Suppressor macrophage (primary cell): ENCODE measurements at regions not wholly inside any gene's neighbourhood (a gene's known extent, or its start where the extent isn't known, plus 50 kb on each side); places are given as distances from the start of the nearest gene placed in this dataset.
A peak's percentile ranks its signal among the peaks of the same experiment; 100 is the strongest.

ENCODE experiments used
- DNase-seq, 4 experiments: peaks; one replicate each; pipeline ENCODE4 v3.0.0-alpha.2; 2020 to 2022

DNA sequence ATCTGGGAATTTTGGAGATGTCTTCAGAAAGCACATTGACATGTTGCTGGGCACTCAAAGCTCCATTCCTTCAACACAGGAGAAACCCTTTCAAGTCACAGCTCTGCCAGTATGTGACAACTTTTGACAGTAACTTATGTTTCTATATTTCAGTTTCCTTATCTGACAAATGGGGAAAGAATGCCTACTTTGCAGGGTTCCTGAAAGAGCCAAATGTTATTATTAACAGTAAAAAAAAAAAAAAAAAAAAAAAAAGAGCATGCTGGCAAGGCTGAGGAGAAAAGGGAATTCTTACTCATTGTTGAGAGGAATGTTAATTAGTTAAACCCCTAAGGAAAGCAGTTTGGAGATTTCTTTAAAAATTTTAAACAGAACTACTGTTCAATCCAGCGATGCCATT lies 272.5 kb upstream of the TGFBR2 start:
- DNase-seq = no peak

DNA sequence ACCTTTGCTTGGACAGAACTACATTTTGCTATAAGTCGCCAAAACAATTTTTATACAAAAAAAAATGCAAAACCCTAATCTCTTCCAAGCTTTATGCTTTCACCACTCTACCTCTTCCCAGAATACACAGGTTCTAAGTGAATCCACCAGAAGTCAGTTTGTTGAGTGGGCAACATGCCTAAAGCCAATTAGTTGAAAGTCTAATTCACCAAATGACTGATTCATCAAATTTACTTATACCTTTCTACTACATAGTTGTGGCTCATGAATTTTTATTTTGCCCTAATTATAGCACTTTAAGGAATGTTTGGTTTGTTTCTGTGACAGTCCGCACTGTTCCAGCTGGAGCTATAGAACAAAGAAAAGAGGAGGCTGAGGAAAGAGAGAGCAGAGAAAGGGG lies 265.9 kb upstream of the TGFBR2 start:
- DNase-seq = no peak

DNA sequence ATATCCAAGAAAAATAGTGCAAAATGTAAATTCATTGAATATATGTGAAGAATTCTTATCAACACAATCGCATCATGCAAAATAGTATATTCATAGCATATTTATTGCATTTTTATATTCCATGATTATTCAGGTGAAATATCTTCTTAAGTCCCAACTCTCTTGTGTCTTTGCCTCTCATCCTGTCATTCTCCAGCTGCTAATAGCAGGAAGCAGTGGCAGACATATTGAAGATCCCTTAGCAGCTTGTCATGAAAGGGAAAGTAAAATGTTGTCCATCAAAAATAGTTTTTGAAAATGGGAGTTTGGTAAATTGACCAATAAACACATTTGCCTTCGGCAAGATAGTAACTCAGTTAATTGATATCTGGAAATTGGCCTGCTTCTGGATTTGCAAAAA lies 265.3 kb upstream of the TGFBR2 start:
- no peak for DNase-seq

DNA sequence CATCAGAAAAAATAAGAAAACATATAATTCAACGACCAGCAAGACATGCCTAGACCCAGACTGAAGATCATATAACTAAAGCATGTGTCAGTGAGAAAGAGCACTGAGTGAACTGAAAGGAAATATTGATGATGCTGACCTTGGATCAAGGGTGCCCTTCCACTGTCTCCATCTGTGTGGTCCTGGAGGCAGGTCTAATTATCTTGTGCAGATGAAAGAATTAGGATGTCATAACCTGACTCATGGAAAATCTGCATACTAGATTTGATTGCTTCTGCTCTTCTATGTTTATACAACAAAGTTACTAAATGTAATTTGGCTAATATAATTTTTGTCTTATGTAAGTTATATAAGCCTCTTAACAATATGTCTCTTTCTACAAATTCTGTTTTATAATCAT lies 264.6 kb upstream of the TGFBR2 start:
- DNase-seq = no peak

DNA sequence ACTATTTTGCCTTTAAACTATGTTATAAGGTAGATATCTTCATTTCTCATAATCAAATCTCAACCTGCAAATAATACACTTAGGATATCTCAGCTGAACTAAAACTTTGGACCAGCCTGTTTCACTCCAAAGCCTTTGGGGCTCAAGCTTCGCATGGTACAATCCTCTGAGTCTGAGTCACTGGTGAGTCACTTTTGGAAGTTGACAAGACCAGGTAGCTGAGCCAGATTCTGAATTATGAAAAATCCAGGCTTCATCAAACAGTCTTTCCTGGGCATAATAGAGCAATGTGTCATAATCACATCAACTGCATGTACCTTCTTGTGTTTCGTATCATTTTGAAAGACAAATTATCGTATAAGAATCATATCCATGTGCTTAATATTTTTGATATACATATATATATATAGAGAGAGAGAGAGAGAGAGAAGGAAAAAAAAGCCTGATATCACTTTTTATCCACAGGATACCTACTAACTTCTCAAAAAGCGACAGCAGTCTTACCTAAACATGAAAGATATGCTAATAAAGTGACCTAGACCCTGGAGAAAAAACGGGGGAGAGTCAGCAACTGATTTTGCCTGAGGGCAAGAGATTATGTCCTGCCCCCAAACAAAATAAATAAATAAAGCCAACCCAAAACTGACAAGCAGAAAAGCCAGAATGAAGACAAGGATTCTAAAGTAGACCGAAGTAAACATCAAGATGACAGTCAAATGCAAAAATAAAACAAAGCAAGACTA lies 263.9 kb upstream of the TGFBR2 start:
- no peak for DNase-seq

DNA sequence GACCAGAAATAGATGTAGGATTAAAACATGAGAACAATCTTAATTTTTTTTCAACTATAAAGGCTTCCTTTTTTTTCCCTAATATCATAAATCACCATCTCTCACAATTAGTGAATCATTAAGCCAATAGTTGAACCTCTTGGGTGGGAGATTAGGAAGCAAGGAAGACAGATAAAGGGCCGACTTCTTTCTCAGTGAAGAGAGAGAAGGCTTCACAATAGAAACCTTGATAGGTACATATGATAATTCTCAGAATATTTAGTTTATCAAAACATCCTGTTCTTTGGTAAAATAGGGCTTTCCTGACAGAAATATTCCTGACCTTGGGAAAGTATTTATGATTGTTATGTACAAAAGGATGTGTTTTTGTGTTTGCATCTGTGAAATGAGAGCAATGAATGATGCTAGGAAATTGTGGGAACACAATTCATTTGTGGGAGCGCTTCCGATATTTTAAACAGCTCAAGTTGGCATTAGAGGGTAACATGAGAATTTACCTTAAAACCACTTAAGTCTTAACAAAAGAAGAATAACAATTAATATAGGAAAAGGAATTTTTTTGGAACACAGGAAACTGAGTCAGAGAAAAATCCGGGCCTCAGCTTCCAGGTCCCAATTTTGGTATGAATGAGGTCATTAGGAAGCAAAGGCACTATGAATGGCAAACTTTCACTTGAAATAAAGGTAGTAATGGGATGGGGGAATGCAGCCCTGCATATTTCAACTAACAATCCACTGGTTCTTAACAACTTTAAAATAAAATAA lies 263.2 kb upstream of the TGFBR2 start:
- no peak for DNase-seq

DNA sequence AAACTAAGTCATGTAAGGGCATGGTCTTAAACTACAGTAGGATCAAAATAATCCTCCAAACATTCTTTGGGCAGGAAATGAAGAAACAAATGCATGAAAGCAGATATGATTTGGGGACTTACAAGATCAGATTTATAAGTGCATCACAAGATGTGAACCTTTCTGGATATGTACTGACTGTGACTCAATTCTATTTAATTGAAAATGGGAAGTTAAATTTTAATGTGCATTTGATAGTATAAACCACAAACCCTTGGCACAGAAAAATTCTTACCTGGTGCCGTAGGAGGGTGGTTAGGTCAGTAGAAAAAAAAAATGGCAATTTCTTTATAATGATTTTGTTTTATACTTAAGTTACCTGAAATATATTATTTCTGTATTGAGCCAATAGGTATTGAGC lies 262.5 kb upstream of the TGFBR2 start:
- no peak for DNase-seq

- DNase-seq = no peak
Observed at GRCh38 chr3:30344288-30344687, 262.1 kb upstream of the TGFBR2 start.

- DNase-seq = no peak
Observed at GRCh38 chr3:30346933-30347320, 259.5 kb upstream of the TGFBR2 start.

DNA sequence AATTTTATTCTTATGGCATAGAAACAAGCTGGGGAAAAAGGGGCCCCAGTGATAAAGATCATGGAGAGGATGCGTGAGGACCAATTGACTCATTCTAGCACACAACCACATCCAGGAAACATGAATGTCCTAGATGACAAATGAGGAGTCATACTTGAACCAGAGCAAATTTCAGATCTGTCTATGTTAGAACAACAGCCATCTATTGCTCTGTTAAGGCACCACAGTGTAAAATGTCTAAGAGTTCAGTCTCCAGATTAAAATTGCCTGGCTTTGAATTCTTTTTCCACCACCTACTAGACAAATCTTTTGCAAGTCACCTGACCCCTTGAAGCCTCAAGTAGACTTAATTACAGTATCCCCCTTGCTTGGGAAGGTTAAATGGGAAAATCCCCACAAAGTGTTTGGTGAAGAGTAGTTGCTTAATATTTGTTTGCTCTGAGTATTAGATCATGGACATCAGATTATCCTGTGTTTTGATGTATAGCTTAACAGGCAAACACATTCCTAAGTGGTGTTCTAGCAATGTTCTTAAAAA lies 258.7 kb upstream of the TGFBR2 start:
- peak in 1 of 4 experiments; percentile 4 for DNase-seq

GRCh38 chr3:30349507-30349906 lies 256.9 kb upstream of the TGFBR2 start:
- DNase-seq = no peak

DNA sequence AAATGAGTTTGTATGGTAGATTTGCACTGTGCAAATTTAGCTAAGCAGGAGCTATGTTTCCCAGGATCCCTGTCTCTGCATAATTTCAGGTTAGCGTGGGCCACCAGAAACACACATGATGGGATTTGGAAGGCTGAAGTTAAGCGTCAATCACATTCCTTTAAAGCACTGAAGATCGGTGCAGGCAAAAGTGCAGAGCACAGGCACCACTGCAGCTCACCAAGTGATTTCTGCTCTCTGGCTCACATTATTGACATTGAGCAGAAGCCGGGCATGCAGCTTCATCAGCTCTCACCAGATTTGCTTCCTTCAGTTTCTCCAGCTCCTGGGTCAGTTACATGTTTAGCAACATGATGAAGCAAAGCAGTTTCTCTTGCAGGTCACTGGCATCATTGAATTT lies 256.4 kb upstream of the TGFBR2 start:
- no peak for DNase-seq

DNA sequence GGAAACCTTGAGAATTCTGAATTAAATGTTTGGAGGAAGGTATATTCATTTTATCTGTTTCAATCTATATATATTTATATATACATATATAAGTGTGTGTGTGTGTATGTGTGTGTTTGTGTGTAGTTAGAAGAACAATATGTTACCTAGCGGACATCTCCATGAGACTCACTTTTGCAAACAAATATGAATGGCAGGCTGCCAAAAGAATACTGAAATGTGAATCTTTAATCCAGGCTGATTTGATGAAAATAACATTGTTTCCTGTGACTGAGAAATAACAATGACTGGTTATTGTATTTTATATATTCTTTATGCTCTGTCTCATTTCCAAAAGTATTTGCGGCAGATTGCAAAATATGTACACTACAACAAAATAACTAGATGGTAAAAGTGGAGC lies 255.5 kb upstream of the TGFBR2 start:
- no peak for DNase-seq

DNA sequence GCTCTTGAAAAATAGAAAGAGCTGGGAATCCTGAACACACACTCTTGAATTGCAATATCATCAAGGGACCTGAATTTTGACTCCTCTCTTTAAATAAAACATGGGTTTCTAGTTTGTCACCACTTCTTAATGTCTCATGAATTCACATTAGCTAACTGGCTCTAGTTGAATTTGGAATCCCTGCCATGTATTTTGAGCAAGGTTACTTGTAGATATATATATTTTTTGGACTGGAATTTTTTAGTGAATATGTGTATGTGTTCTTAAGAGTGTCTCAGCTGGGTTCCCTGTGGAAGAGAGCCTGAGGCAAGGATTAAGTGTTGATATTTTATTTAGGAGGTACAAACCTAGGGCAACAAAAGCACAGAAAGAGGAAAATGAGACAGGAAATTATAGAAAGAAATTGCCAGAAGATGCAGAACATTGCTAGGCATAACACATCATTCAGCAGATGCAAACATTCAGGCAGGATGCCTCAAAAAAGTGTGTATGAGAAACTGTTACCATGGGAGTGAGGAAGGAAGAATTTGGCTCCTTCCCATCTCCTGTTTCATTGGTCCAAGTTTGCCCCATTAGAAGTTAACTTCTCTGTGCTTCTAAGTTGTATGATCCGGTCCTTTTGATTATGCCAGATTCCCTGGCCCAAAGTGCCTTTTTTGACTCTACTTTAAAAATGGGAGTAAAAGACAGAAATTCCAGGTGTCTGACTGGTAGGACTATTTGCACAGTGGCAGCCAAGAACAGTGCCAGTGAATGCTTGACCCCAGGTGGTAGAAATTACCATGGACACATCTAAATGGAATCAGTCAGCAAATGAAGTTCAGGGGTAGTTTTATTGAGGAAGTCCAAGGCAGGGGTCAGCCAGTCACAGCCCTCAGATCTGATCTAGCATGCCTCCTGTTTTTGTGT lies 253.7 kb upstream of the TGFBR2 start:
- DNase-seq = no peak

- no peak for DNase-seq
Observed at GRCh38 chr3:30353711-30354467, 252.5 kb upstream of the TGFBR2 start.

GRCh38 chr3:30354513-30354912 lies 251.9 kb upstream of the TGFBR2 start:
- no peak for DNase-seq

- DNase-seq = no peak
Observed at GRCh38 chr3:30354972-30355371, 251.4 kb upstream of the TGFBR2 start.

GRCh38 chr3:30355622-30356021 lies 250.8 kb upstream of the TGFBR2 start:
- DNase-seq = peak; percentile 17 to 64 (median 44)

DNA sequence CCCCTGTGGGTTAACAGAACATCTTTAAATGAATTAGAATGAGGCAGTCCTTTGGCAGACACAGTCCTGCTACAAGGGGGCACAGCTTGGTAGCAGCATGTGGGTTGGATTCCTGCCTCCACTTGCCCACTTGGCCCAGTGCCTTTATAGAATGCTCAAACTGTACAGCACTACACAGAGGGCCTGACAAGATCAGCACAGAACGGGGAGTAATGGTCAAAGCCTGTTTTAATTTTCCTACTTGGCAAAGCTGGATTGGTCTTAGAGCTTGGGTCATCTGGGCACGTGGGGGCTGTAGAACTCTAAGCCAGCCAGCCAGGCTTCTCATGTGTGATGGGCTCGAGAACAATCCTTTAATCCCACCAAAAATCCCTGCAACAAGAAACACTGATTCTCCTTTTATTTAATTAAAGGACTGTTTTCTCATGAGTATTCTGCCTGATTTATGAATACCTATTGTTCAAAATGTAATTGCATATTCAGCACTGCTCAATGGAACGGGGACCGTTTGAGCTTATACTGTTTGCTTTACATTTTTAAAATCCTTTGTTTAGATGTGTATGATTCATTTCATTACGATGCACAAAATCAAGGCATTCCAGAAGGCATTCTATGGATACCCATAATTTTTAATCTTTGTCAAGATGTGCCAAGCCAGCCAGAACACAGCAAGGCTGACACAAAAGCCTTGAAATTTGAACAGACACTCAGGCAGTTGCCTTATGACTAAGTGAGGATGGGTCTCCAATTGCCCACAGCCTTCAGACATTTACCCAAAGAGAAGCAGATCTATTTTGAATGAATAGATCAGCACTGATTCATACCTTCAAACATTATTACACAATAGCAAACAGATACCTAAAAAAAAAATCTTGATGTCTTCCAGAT lies 249.3 kb upstream of the TGFBR2 start:
- DNase-seq = no peak

DNA sequence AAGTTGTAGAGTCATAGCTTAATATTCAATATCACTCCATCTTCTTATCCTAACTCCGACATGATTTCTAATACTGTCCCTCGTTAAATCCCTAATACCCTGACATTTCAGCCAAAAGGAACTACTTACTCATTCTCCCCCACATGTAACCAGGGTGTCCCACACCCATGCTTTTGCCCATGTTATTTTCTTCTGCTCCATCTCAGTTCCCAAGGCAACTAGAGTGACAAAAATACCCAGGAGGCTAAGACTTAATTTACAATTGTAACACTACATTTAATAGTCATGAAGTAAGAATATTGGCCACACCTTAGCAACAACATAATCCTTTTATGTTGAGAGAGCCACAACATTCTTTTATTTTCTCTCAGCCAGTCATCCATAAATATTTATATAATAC lies 248.5 kb upstream of the TGFBR2 start:
- no peak for DNase-seq

- DNase-seq = no peak
Observed at GRCh38 chr3:30358871-30359270, 247.5 kb upstream of the TGFBR2 start.
